ENCODE measurements at regions not wholly inside any gene's neighbourhood (a gene's known extent, or its start where the extent isn't known, plus 50 kb on each side); places are given as distances from the start of the nearest gene placed in this dataset.

GRCh38 chr3:5898106-5898505, 710.6 kb downstream of the EDEM1 start:
- TF ChIP-seq CTCF (conservative IDR thresholded peaks at IDR 0.05) (no peak), ZFX (IDR thresholded peaks at IDR 0.05) (no peak)
